ENCODE measurements at regions not wholly inside any gene's neighbourhood (a gene's known extent, or its start where the extent isn't known, plus 50 kb on each side); places are given as distances from the start of the nearest gene placed in this dataset.

GRCh38 chr18:25621682-25622081 lies 269.7 kb upstream of the ZNF521 start (continued):
- TF ChIP-seq CTCF (conservative IDR thresholded peaks at IDR 0.05; ENCODE audit: low read depth in 2 of 2) (no peak), REST (IDR thresholded peaks at IDR 0.05; ENCODE audit: unreplicated experiment) (no peak), ZNF114 (CRISPR knock-in tag; IDR thresholded peaks at IDR 0.05) (no peak), JUNB (IDR thresholded peaks at IDR 0.05; ENCODE audit: unreplicated experiment) (no peak), CREB1 (CRISPR knock-in tag; IDR thresholded peaks at IDR 0.05; ENCODE audit: low read depth) (no peak), POLR2AphosphoS5 (IDR thresholded peaks at IDR 0.05; ENCODE audit: low read depth) (no peak), EZH2 (IDR thresholded peaks at IDR 0.05; ENCODE audit: low read depth, unreplicated experiment) (no peak)

GRCh38 chr18:25621144-25621543 lies 269.2 kb upstream of the ZNF521 start:
- H3K79me2 ChIP-seq (replicated peaks; ENCODE audit: insufficient read depth): no peaks in the 10 kb centered on the region
- H3K4me1 ChIP-seq (ENCODE audit: insufficient read depth): no peaks in the 10 kb centered on the region
- DNase-seq (ENCODE audit: low spot score): no peak
- TF ChIP-seq STAT1 (IDR thresholded peaks at IDR 0.05; ENCODE audit: unreplicated experiment) (no peak), POLR2AphosphoS5 (IDR thresholded peaks at IDR 0.05; ENCODE audit: low read depth) (no peak)
- H4K20me1 ChIP-seq (replicated peaks; ENCODE audit: insufficient read depth): no peaks in the 10 kb centered on the region
- H3K4me2 ChIP-seq: no peak overlapping the region
- no peak overlapping the region for H3K27ac ChIP-seq (ENCODE audit: low read depth)
- no peaks in the 10 kb centered on the region for H3F3A ChIP-seq (replicated peaks; ENCODE audit: low read depth)
- Mint-ChIP-seq H3K27ac (no peak overlapping the region), H3K9me3 (peaks cover 9% of the 10 kb centered on the region), H3K4me3 (no peak overlapping the region), H3K36me3 (ENCODE audit: low read depth) (peaks cover 7% of the 10 kb centered on the region; the same call in 2 of the 3 replicates), H3K4me1 (no peaks in the 10 kb centered on the region), H3K27me3 (ENCODE audit: insufficient read depth, low read depth, poor library complexity) (no peaks in the 10 kb centered on the region)
- H3K27me3 ChIP-seq (ENCODE audit: insufficient read depth): no peaks in the 10 kb centered on the region
- ATAC-seq: no peak
- no peak overlapping the region for H3K4me3 ChIP-seq
- H2AFZ ChIP-seq: no peak overlapping the region
- no peaks in the 10 kb centered on the region for H3K9me2 ChIP-seq (ENCODE audit: insufficient read depth)
- no peaks in the 10 kb centered on the region for H3K36me3 ChIP-seq (ENCODE audit: insufficient read depth)

GRCh38 chr18:25614168-25614567 lies 262.2 kb upstream of the ZNF521 start:
- Histone ChIP-seq H3K27ac (ENCODE audit: low read depth) (no peak overlapping the region), H4K20me1 (replicated peaks; ENCODE audit: insufficient read depth) (no peaks in the 10 kb centered on the region), H2AFZ (no peak overlapping the region), H3K79me2 (replicated peaks; ENCODE audit: insufficient read depth) (no peaks in the 10 kb centered on the region), H3K4me1 (ENCODE audit: insufficient read depth) (peaks cover 3% of the 10 kb centered on the region; the same call in 1 of the 2 replicates), H3K36me3 (ENCODE audit: insufficient read depth) (no peaks in the 10 kb centered on the region), H3F3A (replicated peaks; ENCODE audit: low read depth) (no peaks in the 10 kb centered on the region), H3K4me2 (no peak overlapping the region), H3K4me3 (no peak overlapping the region), H3K9me2 (ENCODE audit: insufficient read depth) (no peaks in the 10 kb centered on the region), H3K27me3 (ENCODE audit: insufficient read depth) (no peaks in the 10 kb centered on the region)
- TF ChIP-seq EZH2 (IDR thresholded peaks at IDR 0.05; ENCODE audit: low read depth, unreplicated experiment) (no peak), CTCF (conservative IDR thresholded peaks at IDR 0.05; ENCODE audit: low read depth in 2 of 2) (peak; percentile 39 to 55)
- Mint-ChIP-seq H3K27ac (peak overlapping the region; percentile 5; the same call in 1 of the 2 replicates), H3K9me3 (no peaks in the 10 kb centered on the region), H3K4me3 (no peak overlapping the region), H3K36me3 (ENCODE audit: low read depth) (no peaks in the 10 kb centered on the region), H3K27me3 (ENCODE audit: insufficient read depth, low read depth, poor library complexity) (no peaks in the 10 kb centered on the region), H3K4me1 (peaks cover 9% of the 10 kb centered on the region)
- DNase-seq (ENCODE audit: low spot score): peak; percentile 52
- peak; percentile 79 for ATAC-seq

Data from GM23338 (cell line).